ENCODE measurements at regions not wholly inside any gene's neighbourhood (a gene's known extent, or its start where the extent isn't known, plus 50 kb on each side); places are given as distances from the start of the nearest gene placed in this dataset.
"Not testable (repeated sequence)": the region's sequence is repeated elsewhere in the genome, so short reads cannot be mapped to it uniquely, and the experiment has no call there.

DNA sequence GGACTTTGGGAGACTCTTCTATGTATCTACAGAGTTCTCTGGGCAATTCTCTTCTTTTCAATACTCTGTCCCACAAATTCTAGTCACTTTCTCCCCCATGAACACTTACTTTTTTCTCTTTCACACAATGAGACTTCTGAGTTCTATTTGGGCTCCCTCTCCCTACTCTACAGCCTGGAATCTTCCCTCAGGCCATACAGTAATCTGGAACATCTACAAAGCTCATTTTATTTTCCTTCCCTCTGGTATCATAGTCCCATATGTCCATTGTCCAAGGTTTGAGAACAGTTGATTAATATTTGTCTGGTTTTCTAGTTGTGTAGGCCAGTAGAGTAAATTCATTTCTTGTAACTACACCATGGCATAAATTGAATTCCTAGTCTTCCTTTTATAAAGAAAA is 544.6 kb upstream of the RAG2 start:
- no peak for DNase-seq (ENCODE audit: low spot score)
- intact Hi-C loops (cut with DNase I): no loop called here

DNA sequence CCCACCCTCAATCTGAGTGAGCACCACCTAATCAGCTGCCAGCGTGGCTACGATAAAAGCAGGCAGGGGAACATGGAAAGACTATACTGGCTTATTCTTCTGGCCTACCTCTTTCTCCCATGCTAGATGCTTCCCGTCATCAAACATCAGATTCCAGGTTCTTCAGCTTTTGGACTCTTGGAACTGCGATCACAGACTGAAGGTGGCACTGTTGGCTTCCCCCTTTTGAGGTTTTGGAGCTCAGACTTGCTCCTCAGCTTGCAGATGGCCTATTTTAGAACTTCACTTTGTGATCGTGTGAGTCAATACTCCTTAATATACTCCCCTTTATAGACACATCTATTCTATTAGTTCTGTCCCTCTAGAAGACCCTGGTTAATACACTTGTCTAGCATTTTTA is 543.7 kb upstream of the RAG2 start:
- intact Hi-C loops (cut with DNase I): no loop called here
- DNase-seq (ENCODE audit: low spot score): no peak

DNA sequence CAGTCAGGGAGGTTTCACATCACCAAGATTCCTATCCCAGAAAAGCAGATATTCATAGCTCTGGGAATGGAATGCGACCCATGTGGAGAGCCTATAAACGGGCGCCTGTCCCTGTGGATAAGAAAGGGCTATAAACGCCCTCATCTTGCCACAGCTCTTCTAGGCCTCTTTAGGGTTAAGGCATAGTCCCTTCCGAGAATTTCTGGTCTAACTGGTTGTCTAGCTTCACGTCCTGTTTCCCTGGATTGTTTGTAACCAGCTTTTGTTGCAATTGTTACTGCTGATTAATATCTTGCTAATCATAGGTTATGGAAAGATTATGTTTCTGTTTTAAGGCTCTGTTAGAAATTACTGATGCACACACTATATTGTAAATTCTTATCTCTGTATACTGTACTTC is 537.6 kb upstream of the RAG2 start:
- intact Hi-C loops (cut with DNase I): not testable (repeated sequence)

DNA sequence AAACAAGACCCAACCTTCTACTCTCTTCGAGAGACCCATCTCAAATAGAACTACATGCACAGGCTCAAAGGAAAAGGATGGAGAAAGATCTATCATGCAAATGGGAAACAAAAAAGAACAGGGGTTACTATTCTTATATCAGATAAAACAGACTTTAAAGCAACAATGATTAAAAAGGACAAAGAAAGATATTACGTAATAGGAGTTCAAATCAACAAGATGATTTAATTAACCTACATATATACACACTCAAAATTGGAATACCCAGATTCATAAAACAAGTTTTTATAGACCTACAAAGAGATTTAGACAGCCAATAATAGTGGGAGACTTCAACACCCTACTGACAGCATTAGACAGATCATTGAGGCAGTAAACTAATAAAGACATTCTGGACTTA is 536.6 kb upstream of the RAG2 start:
- intact Hi-C loops (cut with DNase I): no loop called here
- no peak for DNase-seq (ENCODE audit: low spot score)

More for the DNA sequence above, 537.6 kb upstream of the RAG2 start:
- not testable (repeated sequence) for DNase-seq (ENCODE audit: low spot score)

DNA sequence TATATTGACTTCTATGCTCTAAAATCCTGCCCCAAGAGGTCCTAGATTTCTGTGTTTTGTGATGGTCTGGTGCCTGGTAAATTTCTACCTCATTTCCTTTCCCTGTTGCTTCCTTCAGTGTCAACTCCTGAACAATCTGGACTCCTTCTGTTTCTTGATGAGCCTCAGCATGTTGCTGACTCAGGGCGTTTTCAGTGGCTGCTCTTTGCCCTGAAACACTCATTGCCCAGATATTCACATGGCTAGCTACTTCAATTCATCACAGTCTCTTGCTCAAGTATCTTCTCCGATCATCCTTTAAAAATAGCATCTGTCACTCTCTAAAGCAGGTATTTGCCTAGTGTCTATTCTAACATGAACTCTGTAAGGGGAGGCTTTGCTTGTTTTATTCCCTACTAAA is 526.3 kb upstream of the RAG2 start:
- DNase-seq (ENCODE audit: low spot score): no peak
- intact Hi-C loops (cut with DNase I): no loop called here

DNA sequence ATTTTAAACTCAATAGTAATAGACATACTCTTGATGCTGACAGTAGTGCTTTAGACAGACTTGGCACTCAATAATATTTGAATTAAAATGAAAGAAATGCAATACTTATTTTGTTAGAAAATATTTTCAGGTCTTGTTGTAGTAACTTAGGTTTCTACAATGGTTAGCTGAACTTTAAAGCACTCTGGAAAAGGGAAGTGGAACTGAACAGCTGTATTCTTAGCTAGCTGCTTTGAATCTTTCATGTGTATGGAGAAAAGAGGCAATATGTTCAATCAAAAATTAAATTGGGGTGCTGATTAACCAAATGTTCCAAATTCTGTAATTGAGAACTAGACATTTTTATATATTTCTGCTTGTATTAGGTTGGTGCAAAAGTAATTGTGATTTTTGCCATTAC is 517.9 kb upstream of the RAG2 start:
- intact Hi-C loops (cut with DNase I): no loop called here
- DNase-seq (ENCODE audit: low spot score): no peak

DNA sequence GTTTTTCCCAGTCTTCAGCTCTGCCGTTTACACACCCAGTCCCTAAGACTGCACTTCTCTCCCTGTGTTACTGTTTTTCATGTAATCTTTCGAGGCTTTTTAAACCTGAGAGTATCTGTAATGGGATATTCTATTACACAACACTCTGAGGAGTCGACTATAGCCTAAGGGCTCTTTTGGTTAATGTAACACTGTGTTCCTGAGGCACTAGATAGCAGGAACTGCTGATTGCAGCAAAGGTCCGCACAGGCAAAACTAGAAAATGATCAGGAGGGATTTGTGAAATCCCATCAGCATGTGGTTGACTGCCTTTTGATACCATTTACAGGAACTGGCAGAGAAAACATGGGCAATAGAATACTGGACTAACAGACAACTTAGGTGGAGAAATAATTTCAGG is 512.3 kb upstream of the RAG2 start:
- no peak for DNase-seq (ENCODE audit: low spot score)
- intact Hi-C loops (cut with DNase I): no loop called here

DNA sequence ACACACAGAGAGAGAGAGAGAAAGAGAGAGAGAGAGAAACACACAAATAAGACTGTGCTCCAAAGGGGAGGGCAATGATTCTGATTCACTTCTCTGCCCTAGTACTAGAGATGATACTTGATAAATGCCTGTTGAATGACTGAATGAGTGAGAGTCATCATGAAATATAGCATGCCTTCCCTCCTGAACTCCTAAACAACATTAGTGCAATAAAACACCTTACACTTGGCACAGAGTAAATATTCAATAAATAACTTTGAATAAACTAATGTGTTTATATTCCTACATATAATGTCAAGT is 511.2 kb upstream of the RAG2 start:
- DNase-seq (ENCODE audit: low spot score): no peak
- intact Hi-C loops (cut with DNase I): no loop called here

DNA sequence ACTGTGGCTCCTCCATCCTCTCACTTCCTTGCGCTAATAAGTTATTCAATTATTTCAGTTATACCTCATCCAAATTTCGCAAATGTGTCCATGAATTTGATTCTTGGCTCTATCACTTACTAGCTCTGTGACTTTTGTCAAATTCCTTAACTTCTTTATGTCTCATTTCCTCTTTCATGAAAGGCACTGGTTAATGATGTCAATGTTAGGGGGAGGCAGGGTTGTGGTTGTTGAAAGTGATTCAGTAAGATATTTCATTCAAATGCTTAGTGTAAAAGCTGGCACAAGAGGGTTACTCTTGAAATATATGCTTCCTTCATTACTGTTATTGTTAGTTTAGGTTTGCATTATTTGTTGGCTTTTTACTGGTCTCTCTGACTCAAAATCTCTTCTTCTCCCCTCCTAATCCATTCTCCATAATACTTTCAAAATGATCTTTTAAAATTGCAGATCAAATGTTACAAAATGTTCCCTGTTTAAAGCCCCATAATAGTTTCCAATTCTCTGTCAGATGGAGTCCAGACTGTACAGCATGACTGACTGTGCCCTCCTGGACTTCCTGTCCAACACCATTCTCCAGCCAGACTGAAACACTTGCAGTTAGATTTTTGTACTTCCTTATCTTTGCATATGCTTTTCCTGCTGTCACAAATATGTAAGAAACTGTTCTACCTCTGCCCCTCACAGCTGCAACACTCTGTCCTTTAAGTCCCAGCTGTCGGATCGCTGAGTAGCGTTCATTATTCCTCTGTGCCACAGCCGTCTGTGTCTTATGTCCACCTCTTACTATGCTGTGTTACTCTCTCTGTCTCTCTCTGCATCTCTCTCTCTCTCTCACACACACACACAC is 510.6 kb upstream of the RAG2 start:
- DNase-seq (ENCODE audit: low spot score): no peak
- intact Hi-C loops (cut with DNase I): no loop called here

DNA sequence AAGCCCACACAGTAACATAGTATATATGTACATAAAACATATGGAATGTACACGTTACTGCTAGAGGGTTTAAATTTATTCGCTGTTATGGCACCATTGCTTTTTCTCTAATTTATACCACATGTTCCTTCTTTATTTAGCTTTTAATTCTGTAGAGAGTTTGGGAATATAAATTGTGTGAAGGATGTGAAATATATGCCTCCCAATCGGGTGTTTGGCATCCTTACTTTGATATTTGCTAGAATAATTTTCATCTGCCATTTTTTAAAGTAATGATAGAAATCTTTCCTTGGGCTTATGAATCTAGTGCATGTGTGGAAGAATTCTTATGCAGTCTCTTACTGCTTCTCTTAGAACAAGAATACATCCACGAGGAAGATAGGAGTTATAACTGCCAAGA is 509.8 kb upstream of the RAG2 start:
- intact Hi-C loops (cut with DNase I): no loop called here

DNA sequence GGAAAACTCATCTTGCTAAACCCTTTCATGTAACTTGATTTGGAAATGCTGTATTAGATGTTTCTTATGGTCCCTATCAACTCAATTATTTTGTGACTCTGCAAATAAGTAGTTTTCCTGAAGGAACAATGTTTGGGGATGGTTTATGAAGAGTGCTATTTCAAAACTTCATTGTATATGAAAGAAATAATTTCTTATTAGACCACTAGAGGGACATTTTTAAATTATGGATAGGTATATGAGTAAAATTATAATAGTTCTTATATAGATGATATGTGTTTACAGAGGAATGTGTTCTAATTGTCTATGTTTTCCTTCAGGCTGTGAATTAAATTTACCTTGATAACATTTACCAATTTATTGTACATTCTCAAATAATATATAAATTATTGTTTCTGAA is 509.4 kb upstream of the RAG2 start:
- no peak for DNase-seq (ENCODE audit: low spot score)
- intact Hi-C loops (cut with DNase I): no loop called here

More for the DNA sequence above, 509.8 kb upstream of the RAG2 start:
- no peak for DNase-seq (ENCODE audit: low spot score)

DNA sequence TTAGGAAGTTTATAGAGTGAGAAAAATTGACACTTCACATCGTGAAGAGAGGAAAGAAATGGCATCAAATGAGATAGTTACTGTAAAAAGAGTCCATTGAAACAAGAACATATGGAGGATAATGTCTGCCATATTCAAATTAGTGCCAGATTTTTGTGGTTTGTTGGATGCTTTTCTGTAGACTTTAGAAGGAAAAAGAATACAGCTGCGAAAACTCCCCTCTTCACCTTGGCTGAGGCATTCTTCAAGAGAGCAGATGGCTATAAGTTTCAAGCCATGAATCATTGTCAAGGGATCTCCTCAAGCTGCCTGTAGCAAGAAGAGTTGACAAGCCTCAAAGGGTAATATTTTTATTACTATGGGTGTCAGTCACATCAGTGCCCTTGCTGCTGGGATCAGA is 507.4 kb upstream of the RAG2 start:
- intact Hi-C loops (cut with DNase I): no loop called here
- DNase-seq (ENCODE audit: low spot score): no peak

DNA sequence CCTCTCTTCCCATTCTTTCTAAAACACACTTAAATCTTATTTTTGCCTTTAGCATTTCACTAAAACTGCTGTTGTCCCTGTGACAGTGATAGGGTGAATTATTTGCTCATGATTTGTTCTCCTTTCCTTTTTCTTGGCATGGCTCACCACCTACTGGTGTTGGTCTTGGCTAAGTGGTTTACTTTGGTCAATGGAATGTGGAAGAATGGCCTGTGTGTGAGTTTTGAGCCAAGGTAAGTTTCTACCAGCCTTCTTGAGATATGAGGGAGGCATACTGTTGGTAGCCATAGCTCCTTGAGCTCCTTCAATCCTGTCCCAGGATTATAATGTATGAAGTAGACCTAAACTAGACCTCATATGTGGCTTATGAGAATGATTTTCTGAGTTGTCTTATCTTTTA is 506.3 kb upstream of the RAG2 start:
- intact Hi-C loops (cut with DNase I): no loop called here
- no peak for DNase-seq (ENCODE audit: low spot score)

DNA sequence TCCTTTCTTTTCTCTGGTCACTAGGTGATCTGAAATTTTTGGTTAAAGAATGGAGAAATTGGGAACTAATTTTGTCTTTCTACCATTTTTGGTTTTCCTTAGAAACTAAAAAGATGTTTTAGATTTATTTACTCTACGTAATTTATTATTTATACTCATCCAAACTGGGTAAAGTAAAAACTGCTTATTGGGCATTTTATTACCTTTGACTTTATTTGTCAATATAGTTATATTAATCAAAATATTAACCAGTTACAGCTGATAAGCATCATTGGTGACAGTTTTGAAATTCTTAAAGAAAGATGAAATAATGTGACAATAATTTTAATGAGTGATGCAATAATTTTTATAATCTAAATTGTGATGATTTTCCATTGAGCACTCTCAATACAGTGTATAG is 502.0 kb upstream of the RAG2 start:
- DNase-seq (ENCODE audit: low spot score): no peak
- intact Hi-C loops (cut with DNase I): no loop called here

DNA sequence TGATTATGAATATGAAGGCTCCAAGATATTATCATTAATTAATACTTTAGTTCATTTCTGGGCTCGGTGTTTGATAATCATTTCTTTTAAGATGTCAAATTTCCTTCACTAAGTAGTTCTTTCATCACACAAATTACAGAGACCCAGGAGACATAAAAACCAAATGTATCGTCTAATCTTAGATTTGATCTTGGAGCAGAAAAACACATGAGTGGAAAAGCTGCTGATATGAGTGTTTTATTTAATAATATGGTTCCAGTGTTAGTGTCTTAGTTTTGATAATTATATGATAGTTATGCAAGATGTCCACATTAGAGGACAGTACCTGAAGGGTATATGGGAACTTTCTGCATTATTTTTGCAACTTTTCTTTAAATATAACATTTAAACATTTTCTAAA is 494.5 kb upstream of the RAG2 start:
- DNase-seq (ENCODE audit: low spot score): no peak
- intact Hi-C loops (cut with DNase I): no loop called here

DNA sequence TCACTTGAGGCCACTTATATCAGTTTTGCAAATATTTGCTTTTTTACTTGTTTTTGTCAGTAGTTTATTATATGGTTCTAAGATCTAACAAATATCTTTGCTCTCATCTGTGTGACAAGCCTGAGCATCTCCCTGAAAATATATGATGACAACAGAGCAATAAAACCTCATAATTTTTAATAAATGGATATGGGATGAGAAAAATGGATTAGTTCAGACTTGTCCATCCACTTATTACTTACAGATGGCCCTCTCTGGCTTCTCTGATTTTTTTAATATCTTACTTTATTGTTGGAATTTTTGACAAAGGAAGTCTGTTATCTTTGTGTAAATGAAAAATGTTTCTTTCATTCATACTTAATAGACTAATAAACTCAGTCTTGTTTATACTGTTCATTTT is 491.4 kb upstream of the RAG2 start:
- DNase-seq (ENCODE audit: low spot score): no peak
- intact Hi-C loops (cut with DNase I): no loop called here

DNA sequence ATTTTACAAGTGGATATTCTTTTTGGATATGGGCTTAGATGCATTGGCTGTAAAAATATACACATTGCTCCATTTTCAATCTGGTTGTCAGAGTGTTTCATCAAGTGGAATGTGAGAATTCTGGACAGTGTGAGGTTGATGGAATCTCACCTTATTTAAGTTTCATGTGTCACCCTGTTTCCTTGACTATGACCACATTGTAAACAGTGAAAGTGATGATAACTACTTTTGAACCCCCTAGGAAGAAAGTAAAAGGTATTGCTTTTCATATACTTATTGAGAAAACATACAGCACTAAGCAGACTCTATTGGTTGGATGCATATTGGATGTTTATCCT is 490.5 kb upstream of the RAG2 start:
- intact Hi-C loops (cut with DNase I): no loop called here

DNA sequence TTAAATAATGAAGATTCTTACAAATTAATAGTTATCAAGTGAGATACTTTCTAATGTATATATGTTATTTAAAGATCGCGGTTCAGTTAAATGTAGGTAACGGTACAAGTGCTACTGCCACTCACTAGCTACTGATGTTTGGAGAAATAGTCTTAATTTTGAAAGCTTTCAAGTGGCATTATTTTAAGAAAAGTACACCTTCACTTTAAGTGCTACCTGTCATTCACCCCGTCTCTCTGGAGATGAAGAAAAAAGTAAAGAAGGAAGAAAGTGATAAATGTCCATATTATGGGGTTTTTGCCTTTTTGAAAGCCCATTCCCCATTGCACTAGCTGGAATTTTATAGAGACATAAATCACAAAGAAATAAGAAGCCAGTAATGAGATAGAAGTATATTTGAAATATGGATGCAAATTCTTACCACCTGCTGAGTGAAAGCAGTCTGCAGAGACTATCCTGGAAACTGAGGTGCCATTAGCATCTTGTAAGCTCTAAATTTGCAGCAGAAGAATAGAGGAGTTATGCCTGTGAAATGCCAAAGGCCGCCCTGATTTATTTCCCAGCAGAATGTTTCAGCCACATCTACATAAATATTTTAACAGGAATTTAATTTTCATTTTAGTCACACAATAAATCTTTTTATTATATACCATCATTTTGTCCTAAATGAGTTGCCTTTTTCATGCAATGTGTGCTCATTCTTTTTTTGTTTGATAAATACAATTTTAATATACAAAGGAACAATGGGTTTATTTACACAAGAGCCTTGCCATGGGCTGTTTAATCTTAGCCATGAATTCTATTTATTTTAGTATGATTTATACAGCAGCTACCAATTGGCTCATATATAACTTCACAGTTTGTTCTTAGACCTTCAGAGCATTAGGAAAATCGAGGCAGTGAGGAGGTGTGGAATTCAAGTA is 489.9 kb upstream of the RAG2 start:
- intact Hi-C loops (cut with DNase I): no loop called here

More for the DNA sequence above, 490.5 kb upstream of the RAG2 start:
- DNase-seq (ENCODE audit: low spot score): no peak

DNA sequence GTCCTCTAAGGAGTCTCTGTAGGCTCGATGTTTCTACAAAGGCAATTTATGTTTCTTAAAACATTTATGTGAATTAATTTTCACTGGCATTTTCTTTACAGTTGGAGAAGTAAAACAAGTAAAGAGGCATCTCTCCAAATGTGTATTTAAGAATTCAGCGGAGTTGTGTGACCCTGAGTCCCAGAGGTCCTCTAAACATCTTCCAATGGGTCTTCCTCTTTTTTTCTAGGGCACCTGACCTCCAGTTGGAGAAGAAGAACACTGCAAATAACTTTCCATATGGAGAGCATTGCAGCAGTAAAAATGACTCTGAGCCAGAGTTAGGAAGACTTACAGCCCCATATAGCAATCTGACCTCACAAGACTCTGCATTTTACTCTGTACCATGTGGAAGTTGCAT is 480.5 kb upstream of the RAG2 start:
- no peak for DNase-seq (ENCODE audit: low spot score)
- intact Hi-C loops (cut with DNase I): no loop called here

More for the DNA sequence above, 489.9 kb upstream of the RAG2 start:
- no peak for DNase-seq (ENCODE audit: low spot score)

DNA sequence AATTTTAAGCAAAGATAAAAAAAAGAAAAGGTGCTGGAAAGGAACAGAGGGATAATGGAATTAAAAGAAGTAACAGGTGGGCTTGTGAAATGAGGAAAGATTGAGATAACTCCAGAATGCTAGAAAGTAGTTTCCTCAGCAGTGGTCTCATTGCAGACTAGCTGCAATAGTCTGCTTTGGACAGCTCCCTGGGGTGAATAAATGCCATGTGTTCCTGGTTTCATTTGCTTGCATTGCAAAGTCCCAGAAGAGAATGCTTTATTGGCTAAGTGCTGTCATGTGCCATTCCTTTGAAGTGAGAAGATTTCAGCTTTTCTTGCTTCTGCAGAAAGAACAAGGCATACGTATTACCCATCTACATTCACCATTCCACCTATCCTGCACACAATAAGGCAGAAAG is 478.8 kb upstream of the RAG2 start:
- intact Hi-C loops (cut with DNase I): no loop called here
- no peak for DNase-seq (ENCODE audit: low spot score)

DNA sequence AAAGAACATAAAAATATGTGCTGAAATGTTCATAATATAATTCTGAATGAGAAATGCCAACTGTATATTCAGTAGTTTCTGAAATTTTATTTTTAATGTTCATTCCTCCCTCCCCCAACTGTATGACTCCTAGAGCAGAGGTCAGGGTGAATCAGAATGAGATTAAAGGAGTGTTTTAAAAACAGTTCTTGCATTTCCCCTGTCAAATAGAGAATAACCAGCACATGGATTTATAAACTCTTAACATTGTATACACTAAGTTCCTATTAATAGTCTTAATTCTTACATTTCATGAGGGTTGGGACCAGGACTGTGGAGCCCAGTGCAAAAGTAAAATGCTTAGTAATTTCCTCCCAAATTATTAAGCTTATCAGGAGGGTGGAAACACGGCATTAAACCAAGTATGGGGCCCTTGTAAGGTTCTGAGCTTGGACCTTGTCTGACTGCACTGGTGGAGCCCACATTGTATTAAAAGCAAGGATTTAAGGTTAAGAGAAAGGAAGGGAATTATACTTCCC is 474.6 kb upstream of the RAG2 start:
- intact Hi-C loops (cut with DNase I): no loop called here
- no peak for DNase-seq (ENCODE audit: low spot score)

All from posterior vena cava (tissue), 2 donors.